ENCODE measurements at regions not wholly inside any gene's neighbourhood (a gene's known extent, or its start where the extent isn't known, plus 50 kb on each side); places are given as distances from the start of the nearest gene placed in this dataset.
"Not testable (repeated sequence)": the region's sequence is repeated elsewhere in the genome, so short reads cannot be mapped to it uniquely, and the experiment has no call there.

DNA sequence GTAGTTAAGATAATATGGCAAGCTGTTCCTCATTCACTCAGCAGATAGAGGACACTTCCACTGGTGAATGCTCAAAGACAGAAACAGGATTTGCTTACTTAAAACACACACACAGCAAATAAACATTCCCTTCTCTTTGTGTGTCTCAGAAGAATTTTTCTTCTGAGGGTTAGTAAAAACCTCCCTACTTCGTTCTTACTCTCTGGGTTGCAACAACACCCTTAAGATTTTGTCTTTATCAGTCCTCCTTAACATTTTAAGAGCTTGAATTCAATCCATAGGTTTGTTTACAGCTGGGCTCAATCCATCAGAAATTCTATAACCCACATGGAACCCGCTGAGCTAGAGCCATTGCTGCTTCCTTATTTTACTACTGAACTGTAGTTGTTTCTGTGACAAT is 237.4 kb upstream of the PIK3R1 start:
- DNase-seq, result no peak

DNA sequence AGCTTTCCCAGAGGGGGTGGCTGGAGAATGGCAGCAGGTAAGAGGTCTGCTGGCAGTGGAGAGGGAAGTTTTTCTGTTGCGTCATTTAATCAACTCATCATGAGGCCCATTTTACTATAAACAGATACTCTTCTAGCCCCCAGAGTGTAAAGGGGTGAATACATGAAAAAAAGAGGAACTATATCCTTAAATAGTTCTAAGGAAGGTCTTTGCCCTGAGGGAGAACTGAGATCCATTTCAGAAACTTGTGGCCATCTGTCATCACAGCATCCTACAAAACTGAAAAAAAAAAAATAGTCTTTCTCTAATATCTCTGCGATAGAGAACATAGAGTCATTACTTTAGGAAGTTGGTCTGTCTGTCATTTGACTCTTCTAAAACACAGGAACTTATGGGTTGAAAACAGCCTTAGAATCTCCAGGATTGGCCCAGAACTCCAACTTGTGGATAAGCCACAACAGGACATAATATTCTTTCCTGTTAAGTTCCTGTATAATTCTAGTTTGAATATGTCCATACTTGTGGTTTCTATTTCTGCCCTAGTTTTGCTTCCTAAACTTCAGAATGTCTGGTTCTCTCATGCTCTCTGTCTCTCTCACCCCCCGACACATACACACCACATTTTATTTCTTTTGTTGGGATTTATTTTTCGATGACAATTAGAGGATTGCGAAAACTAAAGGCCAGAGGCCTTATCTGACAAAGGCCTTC is 238.5 kb upstream of the PIK3R1 start:
- DNase-seq, result no peak

DNA sequence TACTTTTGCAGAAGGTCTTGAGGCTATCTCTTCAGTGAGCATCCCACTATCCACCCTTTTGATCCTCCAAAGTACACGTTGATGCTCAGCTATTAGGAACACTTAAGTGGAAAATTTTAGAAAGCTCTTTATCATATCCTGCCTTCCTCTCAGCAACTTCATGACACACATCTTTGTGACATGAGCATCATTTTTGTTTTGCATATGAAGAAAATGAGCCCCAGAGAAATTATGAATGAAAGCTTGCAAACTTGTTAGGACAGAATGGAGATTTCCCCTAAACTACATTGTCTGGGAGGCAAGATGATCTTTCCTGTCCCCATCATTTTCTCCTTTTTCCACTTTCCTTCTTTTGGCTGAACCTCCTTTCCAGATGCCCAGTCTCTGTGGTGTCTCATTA is 239.4 kb upstream of the PIK3R1 start:
- no peak for DNase-seq

DNA sequence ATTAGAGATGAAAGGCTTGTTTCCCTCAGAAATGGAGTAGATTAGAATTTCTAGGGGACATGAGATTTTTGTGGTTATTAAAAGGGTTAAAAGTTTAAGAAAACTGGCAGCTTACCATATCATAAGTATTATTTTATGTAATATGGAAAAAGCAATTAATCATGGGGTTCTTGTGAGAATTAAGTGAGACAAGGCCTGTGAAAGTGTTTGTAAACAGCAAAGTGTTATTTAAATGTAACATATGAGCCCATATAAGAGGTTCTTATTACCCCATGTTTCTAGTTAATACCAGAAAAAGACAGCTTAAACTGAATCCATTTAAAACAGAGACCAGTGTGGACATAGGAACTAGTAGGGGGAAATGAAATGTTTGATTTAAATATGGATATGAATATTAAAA is 241.1 kb upstream of the PIK3R1 start:
- no peak for DNase-seq

DNA sequence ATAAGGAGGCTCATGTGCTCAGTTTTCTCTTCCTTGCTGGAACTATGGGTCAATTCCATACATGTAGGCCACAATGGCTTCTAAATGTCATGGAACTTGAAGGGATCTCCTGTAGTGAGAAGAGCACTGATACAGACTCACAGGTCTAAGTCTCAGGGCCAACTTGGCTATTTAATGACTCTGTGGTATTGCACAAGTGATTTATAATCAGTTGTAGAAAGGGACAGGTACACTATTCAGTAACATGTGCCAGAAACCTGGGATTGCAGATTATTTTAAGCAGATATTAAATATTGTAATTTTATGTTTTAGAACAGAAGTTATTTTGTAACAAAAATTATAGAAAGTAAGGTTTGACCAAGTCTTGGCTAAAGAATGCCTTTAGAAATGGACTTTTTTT is 241.5 kb upstream of the PIK3R1 start:
- DNase-seq, result no peak

DNA sequence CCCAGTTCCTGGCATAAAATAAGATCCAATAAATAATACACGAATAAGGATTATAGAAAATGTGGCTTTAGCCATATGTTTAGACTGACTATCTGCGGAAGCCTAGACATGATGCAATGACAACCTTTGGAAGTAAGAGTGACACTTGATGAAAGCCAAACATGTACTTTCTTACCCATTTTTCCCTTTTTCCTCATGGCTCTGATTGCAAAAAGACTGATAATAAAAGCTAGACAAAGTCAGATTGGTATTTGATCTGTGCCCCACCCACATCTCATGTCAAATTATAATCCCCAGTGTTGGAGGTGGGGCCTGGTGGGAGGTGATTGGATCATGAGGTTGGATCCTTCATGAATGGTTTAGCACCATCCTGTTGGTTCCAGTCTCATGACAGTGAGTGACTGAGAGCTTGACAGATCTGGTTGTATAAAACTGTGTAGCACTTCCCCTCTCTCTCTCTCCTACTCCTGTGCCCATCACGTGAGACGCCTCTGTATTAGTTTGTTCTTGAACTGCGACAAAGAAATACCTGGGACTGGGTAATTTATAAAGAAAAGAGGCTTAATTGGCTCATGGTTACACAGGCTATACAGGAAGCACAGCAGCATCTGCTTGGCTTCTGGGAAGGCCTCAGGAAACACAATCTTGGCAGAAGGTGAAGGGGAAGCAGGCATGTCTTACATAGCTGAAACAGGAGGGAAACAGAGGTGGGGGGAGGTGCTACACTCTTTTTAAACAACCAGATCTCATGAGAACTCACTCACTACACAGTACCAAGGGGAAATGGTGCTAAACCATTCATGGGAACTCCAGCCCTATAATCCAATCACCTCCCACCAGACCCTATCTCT is 243.4 kb upstream of the PIK3R1 start:
- DNase-seq, result no peak

DNA sequence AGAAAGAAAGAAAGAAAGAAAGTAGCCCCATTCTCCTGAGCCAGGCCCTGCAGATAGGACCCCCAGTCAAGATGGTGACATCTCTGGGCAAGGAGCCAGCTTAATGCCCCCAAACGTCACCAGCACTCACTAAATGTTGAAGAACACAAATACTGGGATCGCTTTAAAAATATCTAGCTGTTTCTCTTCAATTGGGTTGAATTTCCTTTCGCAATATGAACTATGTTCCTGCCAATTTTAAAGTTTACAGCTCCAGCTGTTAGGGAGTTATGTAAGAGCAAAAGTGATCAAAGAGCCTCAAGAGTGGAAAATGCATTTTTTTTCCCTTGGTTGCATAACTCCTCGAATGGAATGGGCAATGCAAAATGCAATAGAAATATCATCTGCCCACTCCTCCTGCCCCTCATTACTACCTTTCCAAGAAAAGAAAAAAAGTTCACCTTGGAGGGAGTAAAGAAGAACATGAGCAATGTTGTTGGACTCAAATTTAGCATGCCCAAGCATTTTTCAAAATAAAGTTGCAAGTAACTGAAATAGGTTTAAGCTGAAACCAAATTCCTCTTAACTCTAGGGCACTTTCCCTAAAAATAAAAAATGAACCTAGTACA is 244.2 kb upstream of the PIK3R1 start:
- no peak for DNase-seq

DNA sequence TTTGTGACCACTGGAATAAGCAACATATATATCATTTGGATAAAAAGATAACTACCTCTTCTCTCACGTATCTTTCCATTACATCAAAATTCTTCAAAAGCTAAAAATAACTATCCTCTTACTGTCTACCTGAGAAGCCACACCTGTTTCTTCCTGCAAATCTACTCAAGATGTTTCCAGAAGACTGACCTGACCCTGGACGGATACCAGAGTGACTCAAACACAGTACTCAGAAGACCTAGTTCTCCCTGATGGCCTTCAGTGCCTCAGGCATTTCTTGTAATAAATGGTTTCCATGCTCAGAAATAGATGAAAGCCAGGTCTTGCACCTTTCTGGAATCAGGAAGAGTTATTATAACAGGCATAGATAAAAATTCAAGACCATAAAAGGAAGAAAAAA is 245.9 kb upstream of the PIK3R1 start:
- DNase-seq, result no peak

DNA sequence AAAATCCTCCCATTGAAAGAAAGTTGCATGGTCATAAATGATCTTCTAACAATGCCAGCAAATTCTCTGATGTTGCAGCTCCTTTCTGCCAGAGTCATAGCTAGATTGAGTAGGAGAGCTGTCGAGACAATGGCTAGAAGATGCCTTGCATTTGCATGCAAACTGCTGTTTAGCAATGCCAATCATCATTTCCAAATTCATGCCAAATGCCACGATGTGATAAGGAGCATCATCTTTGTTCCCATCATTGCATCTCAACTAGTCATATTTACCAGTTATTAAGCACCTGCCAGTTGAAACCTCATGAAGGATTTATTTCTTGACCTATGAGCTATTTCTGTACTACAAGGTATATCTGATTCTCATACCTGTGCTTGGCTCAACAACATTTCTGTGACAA is 246.4 kb upstream of the PIK3R1 start:
- DNase-seq, result no peak

DNA sequence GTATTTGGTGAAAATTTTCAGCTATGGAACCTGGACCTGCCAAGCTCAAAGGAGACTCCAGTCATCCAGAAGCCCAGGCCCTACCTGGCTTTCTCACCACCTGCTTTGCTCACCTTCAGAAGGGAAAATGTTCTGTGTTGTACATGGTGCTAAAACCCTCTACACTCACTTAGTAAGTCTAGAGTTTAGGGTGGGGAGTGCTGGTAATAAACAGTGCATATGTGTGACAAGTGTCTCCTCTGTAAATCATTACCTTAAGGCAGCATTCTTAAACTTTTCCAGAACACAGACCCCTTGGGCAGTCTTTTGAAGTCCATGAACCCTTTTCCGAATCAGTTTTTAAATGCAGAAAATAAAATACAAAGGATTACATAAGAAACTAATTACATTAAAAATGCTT is 248.8 kb upstream of the PIK3R1 start:
- no peak for DNase-seq

DNA sequence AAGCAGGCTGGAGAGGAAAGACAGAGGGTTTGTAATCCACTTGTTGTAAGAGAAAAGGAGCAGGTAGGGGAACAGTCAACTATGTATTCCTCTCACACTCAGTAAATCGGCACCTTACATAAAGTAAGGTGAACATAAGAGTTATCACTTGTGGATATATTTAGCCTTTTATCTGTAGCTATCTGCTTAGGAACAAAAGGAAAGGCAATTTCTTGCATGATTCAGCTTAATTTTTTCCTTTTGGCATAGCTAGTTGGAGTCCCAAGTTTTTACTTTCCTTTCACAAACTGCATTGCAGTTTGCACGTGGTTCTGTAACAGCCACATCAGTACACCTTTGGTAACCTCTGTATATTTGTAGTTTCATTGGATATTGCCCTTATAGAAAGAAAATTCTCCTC is 250.9 kb upstream of the PIK3R1 start:
- no peak for DNase-seq

DNA sequence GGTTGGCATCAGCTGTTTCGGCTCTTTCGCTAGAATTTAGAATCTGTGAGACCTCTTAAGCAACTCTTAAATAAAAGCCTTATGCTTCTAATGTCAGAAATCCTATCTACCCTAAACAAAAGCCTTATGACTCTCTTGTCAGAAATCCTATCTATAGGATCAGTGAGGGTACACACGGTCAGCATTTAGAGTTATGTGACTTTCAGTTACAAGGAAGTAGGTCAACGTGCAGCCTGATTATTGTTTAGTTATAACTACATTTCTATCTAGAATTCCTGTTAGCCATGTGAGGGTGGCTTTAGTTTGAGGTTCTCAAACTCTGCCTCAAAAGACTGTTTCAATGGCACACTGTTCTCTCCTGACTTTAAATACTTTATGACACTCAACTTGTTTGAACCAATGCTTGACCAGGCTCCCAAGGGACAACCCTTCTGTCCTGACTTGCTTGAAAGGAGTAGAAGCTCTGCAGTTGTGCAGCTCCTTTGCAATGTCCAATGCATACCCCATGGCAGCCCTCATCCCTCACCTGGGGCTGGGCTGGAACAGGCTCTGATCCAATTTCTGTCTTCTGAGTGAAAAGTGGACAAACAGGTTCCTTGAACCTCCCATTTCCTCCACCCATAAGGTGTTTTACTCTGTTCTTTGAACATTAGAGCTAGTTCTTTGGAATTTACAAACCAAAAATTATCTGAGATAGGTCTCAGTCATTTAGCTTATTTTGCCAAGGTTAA is 251.6 kb upstream of the PIK3R1 start:
- no peak for DNase-seq

DNA sequence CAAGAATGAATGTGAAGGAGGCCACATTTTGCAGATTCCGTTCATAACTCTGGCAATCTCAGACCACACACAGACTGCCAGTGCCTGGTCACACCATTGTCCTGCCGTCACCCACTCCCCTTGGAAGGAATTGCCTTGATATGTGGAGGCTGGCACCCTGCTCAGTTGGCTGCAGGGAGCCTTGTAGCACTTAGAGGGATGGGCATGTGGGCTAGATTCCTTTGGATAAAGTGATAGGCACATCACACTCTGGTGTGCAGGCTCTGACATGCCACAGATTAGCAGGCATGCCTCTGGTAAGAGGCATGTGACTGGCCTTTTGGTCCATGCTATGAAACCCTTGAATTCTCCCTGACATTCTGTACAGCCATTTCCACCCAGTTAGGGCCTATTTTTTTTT is 254.6 kb upstream of the PIK3R1 start:
- no peak for DNase-seq

DNA sequence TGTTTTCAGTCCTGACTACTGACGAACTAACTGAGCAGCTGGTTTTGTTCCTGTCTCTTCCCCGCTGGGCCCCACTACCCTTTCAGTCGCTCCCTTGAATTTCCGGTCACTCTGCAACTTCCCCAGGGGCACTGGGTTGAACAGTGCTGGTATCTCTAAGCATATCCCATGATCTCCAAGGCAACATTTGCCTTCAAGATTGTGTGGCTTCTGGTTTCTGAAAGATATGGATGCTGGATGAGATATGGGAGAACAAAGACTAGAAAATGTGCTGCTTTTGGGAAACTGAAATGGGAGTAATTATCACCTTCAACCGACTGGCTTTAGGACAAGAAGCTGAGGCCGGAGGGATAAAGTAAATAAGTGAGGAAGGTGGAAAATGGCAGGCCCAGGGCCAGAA is 258.2 kb upstream of the PIK3R1 start:
- DNase-seq, result no peak

DNA sequence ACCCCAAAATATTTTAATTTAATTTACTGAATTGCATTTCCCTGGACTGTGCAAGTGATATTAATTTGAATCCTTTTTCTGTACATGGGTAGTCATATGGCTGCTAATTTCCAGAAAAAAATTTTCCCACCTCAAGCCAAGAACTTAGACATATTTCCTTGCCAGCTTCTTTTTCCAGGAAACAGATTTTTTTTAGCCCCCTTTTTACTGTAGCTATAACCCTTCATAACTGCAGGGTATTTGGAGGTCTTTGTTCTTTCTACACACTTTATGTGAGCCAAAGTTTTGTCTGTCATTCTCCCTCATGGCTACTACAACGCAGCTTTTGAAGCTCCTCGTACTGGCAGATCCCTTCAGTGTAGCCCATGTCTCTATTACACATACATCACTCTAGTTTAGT is 261.2 kb upstream of the PIK3R1 start:
- DNase-seq, result no peak

DNA sequence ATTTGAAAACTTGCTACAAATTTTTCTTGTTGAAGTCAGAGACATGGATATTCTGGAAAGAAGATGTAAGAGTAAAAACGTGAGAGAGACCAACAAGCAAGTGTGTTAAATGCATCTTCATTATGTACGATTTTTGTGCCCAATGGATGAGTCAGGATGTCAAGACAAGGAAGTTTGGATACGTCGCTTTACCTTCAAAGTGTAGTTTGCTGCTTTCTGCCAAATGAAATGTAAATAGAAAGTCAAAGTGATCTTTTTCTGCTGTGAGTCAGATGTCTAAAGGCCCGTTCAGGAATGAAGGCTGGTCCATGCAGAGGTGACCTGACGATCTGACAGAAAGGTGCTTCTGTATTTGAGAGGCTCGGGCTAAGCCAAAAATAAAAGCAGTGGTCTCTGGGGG is 273.1 kb upstream of the PIK3R1 start:
- DNase-seq, result no peak

DNA sequence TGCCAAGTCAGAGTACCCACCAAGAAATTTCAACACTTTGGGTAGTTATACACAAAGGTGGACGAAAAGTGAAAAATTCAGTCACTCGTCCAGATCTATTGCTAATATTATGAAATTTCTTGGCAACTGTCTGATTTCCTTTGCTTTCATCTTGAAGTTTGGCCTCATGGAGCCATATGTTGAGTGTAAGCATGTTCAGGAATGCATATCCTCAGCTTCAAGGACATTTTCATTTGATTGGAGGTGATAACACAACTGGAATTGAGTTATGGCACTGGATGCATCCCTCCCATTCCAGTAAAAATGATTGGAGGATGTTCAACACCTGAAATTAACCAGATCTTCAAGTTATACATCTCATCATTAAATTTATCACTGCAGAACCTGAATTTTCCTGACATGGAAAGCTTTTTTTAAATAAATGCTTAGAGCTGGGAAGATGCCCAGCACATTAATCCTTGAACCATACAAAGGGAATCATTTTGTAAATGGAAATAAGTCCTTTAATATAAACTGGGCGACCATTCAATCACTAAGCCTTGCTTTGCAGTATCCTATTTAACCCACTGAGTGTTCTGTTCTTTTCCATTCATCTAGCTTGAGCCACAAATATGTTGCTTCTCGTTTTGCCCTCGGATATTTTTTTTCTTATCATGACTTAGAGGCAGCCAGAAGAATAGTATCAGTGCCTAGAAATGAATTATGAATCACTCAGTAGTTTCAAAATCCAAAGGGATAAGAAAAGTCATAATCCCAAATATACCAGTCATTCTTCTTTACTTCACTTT is 273.7 kb upstream of the PIK3R1 start:
- no peak for DNase-seq

DNA sequence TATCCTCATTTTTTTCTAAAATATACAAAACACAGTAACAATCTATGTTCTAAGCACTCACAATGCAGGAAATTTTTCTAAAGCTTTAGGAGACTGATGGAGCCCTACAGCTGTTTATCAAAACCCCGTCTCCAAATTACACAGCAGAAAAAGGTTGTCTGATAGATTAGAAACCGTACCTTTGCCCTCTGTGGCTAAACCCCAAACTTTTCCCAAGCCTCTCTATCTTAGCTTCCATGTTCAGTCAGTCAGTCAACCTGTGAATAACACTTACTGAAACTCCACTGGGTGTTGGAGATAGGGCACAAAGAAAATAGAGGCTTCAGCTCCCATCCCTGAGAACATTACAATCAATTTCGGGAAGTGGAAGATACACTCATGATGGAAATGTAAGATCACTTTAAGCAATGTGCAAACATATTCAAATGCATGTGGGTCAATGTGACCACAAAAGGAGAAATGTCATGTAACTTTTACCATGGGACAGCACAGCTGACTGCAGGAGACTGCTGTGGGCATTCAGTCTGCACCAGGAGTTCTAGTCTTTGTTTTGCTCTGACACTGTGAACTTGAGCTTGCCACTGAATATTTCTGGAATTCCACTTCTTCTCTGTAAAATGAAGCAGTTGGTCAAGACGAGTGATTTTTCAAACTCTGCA is 279.5 kb upstream of the PIK3R1 start:
- DNase-seq, result no peak

DNA sequence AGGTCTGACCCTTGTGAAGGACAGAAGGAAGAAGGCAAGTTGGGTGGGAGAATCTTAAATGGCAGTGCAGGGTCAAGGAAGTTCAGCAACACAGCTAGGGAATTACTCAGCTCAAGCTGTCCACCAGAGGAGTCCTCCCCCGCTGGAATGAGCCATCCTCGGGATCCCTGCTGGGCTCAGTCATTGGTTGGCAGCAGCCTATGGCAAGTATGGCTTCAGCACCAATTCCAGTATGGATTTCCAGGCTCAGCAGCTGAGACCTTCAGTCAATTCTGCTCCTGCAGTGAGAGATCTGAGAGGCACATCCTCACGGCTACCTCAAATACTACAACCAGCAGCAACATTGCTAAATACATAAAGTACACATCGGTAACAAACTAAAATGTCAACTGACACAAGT is 280.6 kb upstream of the PIK3R1 start:
- no peak for DNase-seq

DNA sequence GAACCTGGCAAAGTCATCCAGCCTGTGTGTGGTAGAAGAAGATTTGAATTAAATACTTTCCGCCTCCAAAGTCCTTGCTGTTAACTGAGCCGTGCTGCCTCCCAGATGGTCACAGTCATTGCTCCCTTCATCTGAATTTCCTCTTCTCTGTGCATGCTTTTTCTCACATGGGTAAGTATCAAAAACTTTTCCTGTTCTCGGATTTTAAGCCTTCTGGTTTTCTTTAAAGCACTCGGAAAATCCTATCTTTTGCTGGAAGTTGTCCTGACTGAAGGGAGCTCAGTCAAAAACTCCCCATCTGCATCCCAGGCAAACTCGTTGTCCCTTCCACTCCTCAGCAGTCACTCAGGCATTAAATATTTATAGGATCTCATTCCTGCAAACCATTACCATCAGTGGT is 290.0 kb upstream of the PIK3R1 start:
- DNase-seq, result no peak

DNA sequence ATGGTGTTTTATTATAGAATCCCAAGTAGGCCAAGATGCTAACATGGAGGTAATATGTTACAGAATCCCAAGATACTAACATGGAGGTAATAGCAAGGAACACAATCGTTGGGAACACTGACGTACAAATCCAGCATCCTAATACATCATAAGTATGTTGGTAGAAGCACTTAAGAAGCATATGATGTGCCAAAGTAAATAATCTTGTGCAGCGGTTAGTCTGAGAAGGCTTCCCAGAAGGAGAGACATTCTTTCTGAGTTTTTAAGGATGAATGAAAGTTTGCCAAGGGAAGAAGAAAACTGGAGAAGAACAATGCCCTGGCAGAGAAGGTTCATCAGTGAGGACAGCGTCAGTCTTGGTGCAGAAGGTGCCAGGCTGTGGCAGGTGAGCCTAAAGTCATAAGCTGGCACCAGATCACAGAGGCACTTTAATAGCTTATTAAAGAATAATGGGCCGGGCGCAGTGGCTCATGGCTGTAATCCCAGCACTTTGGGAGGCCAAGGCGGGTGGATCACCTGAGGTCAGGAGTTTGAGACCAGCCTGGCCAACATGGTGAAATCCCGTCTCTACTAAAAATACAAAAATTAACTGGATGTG is 294.5 kb upstream of the PIK3R1 start:
- DNase-seq, result no peak

DNA sequence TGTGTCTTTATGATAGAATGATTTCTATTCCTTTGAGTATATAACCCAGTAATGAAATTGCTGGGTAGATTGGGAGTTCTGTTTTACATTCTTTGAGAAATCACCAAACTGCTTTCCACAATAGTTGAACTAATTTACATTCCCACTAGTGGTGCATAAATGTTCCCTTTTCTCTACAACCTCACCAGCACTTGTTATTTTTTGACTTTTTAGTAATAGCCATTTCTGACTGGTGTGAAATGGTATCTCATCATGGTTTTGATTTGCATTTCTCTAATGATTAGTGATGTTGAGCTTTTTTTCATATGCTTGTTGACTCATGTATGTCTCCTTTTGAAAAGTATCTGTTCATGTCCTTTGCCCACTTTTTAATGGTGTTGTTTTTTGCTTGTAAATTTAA is 296.0 kb upstream of the PIK3R1 start:
- not testable (repeated sequence) for DNase-seq
